Cardiac muscle cell (in vitro differentiated cells and primary cell): ENCODE measurements at regions not wholly inside any gene's neighbourhood (a gene's known extent, or its start where the extent isn't known, plus 50 kb on each side); places are given as distances from the start of the nearest gene placed in this dataset.
"Not testable (repeated sequence)": the region's sequence is repeated elsewhere in the genome, so short reads cannot be mapped to it uniquely, and the experiment has no call there.

Experiments
- DNase-seq, 2 donors: peaks; one replicate each; pipeline versions ENCODE4 v3.0.0 to v3.0.0-alpha.2; 2010 to 2017; ENCODE audit warnings: low read depth in 1 of 2, low spot score in 1 of 2
- H3K27ac ChIP-seq: fragments of 200-600 bp; sonication (generic); 2 replicates; pipeline ENCODE4 v1.5.1; 2016
- H3K27me3 ChIP-seq: fragments of 200-600 bp; sonication (generic); 2 replicates; pipeline ENCODE4 v1.6.0; 2016; ENCODE audit warnings: control low read depth
- H3K36me3 ChIP-seq: fragments of 200-600 bp; sonication (generic); 2 replicates; pipeline ENCODE4 v1.5.1; 2016; ENCODE audit warnings: control low read depth
- H3K4me1 ChIP-seq: fragments of 200-600 bp; sonication (generic); 2 replicates; pipeline ENCODE4 v1.8.1; 2017; ENCODE audit warnings: low read depth, mild to moderate bottlenecking, mixed run types
- H3K4me3 ChIP-seq: fragments of 200-600 bp; sonication (generic); 2 replicates; pipeline ENCODE4 v1.5.1; 2016; ENCODE audit warnings: mild to moderate bottlenecking
- H3K9me3 ChIP-seq: fragments of 200-600 bp; sonication (generic); 2 replicates; pipeline ENCODE4 v1.5.1; 2017; ENCODE audit warnings: low read depth, mild to moderate bottlenecking, control low read depth
- TF ChIP-seq, protein P1 (sequence below): IDR thresholded peaks from 2 replicates; pipeline ENCODE4 v1.5.1; 2012; ENCODE audit warnings: low read depth, mild to moderate bottlenecking, low read length

GRCh38 chr3:104349836-104350235 is 1016.9 kb upstream of the ALCAM start:
- H3K4me1 ChIP-seq, result no peaks in the 10 kb centered on the region
- no peaks in the 10 kb centered on the region for H3K9me3 ChIP-seq
- no peak overlapping the region for H3K27ac ChIP-seq
- TF ChIP-seq, protein P1, sequence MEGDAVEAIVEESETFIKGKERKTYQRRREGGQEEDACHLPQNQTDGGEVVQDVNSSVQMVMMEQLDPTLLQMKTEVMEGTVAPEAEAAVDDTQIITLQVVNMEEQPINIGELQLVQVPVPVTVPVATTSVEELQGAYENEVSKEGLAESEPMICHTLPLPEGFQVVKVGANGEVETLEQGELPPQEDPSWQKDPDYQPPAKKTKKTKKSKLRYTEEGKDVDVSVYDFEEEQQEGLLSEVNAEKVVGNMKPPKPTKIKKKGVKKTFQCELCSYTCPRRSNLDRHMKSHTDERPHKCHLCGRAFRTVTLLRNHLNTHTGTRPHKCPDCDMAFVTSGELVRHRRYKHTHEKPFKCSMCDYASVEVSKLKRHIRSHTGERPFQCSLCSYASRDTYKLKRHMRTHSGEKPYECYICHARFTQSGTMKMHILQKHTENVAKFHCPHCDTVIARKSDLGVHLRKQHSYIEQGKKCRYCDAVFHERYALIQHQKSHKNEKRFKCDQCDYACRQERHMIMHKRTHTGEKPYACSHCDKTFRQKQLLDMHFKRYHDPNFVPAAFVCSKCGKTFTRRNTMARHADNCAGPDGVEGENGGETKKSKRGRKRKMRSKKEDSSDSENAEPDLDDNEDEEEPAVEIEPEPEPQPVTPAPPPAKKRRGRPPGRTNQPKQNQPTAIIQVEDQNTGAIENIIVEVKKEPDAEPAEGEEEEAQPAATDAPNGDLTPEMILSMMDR, result no peak
- H3K27me3 ChIP-seq, result no peaks in the 10 kb centered on the region
- no peaks in the 10 kb centered on the region for H3K36me3 ChIP-seq
- DNase-seq, result no peak
- H3K4me3 ChIP-seq, result no peak overlapping the region

DNA sequence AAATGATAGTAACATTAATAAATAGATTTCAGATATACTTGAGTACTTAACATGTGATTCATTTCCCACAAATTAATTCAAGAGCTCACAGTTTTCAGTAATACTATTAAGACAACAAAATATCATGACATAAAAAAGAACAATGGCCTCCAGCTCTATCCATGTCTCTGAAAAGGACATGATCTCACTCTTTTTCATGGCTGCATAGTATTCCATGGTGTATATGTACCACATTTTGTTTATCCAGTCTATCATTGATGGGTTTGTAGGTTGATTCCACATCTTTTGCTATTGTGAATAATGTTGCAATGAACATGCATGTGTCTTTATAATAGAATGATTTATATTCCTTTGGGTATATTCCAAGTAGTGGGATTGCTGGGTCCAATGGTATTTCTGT is 1012.8 kb upstream of the ALCAM start:
- DNase-seq, result no peak
- H3K4me1 ChIP-seq, result no peaks in the 10 kb centered on the region

GRCh38 chr3:104359546-104359945 is 1007.2 kb upstream of the ALCAM start:
- Histone ChIP-seq H3K27ac (no peak overlapping the region), H3K9me3 (no peaks in the 10 kb centered on the region), H3K27me3 (no peaks in the 10 kb centered on the region), H3K4me3 (no peak overlapping the region), H3K4me1 (no peaks in the 10 kb centered on the region), H3K36me3 (no peaks in the 10 kb centered on the region)
- TF ChIP-seq, protein P1, result no peak
- DNase-seq, result peak; percentile 21 to 74

More for the DNA sequence above, 1012.8 kb upstream of the ALCAM start:
- Histone ChIP-seq H3K36me3 (no peaks in the 10 kb centered on the region), H3K4me3 (no peak overlapping the region), H3K27ac (no peak overlapping the region), H3K27me3 (no peaks in the 10 kb centered on the region), H3K9me3 (no peaks in the 10 kb centered on the region)
- TF ChIP-seq, protein P1, result no peak

GRCh38 chr3:104360038-104360437 is 1006.7 kb upstream of the ALCAM start:
- no peaks in the 10 kb centered on the region for H3K9me3 ChIP-seq
- TF ChIP-seq, protein P1, result no peak
- no peaks in the 10 kb centered on the region for H3K4me1 ChIP-seq
- DNase-seq, result peak in 1 of 2 donors; percentile 2
- H3K27me3 ChIP-seq, result no peaks in the 10 kb centered on the region
- H3K27ac ChIP-seq, result no peak overlapping the region
- H3K36me3 ChIP-seq, result no peaks in the 10 kb centered on the region
- H3K4me3 ChIP-seq, result no peak overlapping the region

- not testable (repeated sequence) for H3K27me3 ChIP-seq, H3K27ac ChIP-seq, H3K4me3 ChIP-seq, H3K4me1 ChIP-seq, DNase-seq, H3K9me3 ChIP-seq, H3K36me3 ChIP-seq
Measured at GRCh38 chr3:104361748-104362147, 1005.0 kb upstream of the ALCAM start.

- no peaks in the 10 kb centered on the region for H3K4me1 ChIP-seq
- H3K27ac ChIP-seq, result no peak overlapping the region
- H3K9me3 ChIP-seq, result no peaks in the 10 kb centered on the region
- H3K36me3 ChIP-seq, result no peaks in the 10 kb centered on the region
- TF ChIP-seq, protein P1, result no peak
- no peaks in the 10 kb centered on the region for H3K27me3 ChIP-seq
- DNase-seq, result no peak
- H3K4me3 ChIP-seq, result no peak overlapping the region
Measured at GRCh38 chr3:104362319-104362718, 1004.4 kb upstream of the ALCAM start.
